ENCODE measurements at regions not wholly inside any gene's neighbourhood (a gene's known extent, or its start where the extent isn't known, plus 50 kb on each side); places are given as distances from the start of the nearest gene placed in this dataset.

DNA sequence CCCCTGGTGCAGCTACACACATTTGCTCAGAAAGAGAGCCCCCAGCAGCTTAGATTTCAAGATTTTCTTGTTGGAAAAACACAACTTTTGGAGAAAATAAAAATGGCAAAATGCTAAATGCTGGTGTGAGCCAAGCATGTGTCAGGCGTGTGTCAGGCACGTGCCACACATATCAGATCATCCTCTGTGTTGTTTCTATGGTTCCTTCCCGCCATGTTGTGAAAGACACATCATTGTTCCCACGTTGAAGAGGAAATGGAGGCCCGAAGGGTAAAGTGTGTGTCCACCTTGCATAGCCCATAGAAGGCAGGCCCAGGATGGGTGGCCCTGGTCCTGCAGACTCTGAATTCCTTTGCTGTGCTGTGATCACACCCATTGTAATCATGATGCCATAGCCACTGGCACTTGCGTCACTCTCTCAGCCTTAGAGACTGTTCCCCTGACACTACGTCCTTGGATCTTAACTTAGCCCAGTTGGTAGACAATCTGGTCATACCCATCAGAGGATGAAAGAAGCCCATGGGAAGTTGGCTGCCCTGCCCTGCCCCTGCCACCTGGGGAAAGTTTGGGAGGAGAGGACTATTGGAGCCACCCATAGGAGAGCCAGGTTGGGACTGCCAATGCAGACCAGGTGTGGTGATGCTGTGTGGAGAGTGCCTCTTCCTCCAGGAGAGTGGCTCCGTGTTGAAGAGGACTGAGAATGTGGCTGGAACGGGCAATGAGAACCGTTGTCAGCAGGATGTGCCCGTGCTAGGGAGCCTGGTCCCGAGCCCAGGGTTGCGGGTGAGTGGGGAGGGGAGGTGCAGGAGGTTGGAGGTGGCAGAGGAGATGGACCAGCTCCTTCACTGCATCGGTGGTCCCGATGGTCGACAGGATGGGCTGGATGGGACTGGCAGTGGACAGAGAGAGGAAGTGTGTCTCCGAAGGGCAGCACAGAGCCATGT, 65.6 kb upstream of the IGFBP3 start:
- TF ChIP-seq, protein P1, sequence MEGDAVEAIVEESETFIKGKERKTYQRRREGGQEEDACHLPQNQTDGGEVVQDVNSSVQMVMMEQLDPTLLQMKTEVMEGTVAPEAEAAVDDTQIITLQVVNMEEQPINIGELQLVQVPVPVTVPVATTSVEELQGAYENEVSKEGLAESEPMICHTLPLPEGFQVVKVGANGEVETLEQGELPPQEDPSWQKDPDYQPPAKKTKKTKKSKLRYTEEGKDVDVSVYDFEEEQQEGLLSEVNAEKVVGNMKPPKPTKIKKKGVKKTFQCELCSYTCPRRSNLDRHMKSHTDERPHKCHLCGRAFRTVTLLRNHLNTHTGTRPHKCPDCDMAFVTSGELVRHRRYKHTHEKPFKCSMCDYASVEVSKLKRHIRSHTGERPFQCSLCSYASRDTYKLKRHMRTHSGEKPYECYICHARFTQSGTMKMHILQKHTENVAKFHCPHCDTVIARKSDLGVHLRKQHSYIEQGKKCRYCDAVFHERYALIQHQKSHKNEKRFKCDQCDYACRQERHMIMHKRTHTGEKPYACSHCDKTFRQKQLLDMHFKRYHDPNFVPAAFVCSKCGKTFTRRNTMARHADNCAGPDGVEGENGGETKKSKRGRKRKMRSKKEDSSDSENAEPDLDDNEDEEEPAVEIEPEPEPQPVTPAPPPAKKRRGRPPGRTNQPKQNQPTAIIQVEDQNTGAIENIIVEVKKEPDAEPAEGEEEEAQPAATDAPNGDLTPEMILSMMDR (conservative IDR thresholded peaks at IDR 0.05; ENCODE audit: low read depth, low read length): no peak
- TF ChIP-seq, protein P2, sequence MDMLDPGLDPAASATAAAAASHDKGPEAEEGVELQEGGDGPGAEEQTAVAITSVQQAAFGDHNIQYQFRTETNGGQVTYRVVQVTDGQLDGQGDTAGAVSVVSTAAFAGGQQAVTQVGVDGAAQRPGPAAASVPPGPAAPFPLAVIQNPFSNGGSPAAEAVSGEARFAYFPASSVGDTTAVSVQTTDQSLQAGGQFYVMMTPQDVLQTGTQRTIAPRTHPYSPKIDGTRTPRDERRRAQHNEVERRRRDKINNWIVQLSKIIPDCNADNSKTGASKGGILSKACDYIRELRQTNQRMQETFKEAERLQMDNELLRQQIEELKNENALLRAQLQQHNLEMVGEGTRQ (IDR thresholded peaks at IDR 0.05; ENCODE audit: low read depth, low read length): no peak

All from IMR-90 (cell line).